Thyroid gland (tissue), 4 donors: ENCODE measurements at regions not wholly inside any gene's neighbourhood (a gene's known extent, or its start where the extent isn't known, plus 50 kb on each side); places are given as distances from the start of the nearest gene placed in this dataset.

Source experiments
- DNase-seq, 2 donors: peaks; one replicate each; pipeline ENCODE4 v3.0.0-alpha.2; 2019
- H3K27ac ChIP-seq, 3 donors: fragments of 200-600 bp; sonication (generic); 1 replicate in 2 of 3; 2 replicates in 1 of 3; pipeline ENCODE4 v1.5.1; 2016 to 2019; ENCODE audit warnings: mild to moderate bottlenecking in 1 of 3, moderate library complexity in 1 of 3
- H3K27me3 ChIP-seq: fragments of 200-600 bp; sonication (generic); one replicate; pipeline ENCODE4 v1.5.1; 2019
- H3K36me3 ChIP-seq, 2 donors: fragments of 200-600 bp; sonication (generic); one replicate each; pipeline ENCODE4 v1.5.1; 2016 to 2019
- H3K4me1 ChIP-seq, 2 donors: fragments of 200-600 bp; sonication (generic); one replicate each; pipeline ENCODE4 v1.5.1; 2017 to 2019
- H3K4me3 ChIP-seq, 3 donors: fragments of 200-600 bp; sonication (generic); replicated peaks in 1 of 3; 1 replicate in 2 of 3; 2 replicates in 1 of 3; pipeline ENCODE4 v1.5.1; 2016; ENCODE audit warnings: mild to moderate bottlenecking in 1 of 3
- H3K9me3 ChIP-seq: fragments of 200-600 bp; sonication (generic); one replicate; pipeline ENCODE4 v1.5.1; 2017
- CTCF ChIP-seq, 6 experiments: fragments of 200-600 bp in 3 of 6; fragments of 450-650 bp in 3 of 6; sonication (generic) in 3 of 6; IDR thresholded peaks; one replicate each; pipeline ENCODE4 v1.5.1; 2016 to 2019; ENCODE audit warnings: antibody characterized with exemption in 6 of 6, mild to moderate bottlenecking in 2 of 6, inconsistent platforms in 1 of 6, moderate library complexity in 1 of 6
- POLR2A ChIP-seq, 2 donors: fragments of 450-650 bp; IDR thresholded peaks; one replicate each; pipeline ENCODE4 v1.6.1; 2017; ENCODE audit warnings: antibody characterized with exemption in 2 of 2, mild to moderate bottlenecking in 2 of 2, moderate library complexity in 1 of 2
- WGBS, 2 donors: methylation state at CpG; one replicate each; pipeline ENCODE4 v1.1.5; 2017; 5-methylcytosine and 5-hydroxymethylcytosine counted together
- intact Hi-C: fragments of 100-400 bp; cut with DNase I; formaldehyde crosslinking; loops from one replicate; pipeline ENCODE4 v1.15.1; 2023

- intact Hi-C loops: no loop called here
- H3K36me3 ChIP-seq: no peaks in the 10 kb centered on the region
- no peak overlapping the region for H3K4me3 ChIP-seq
- DNase-seq: no peak
- H3K27ac ChIP-seq: no peak overlapping the region
- H3K9me3 ChIP-seq: no peaks in the 10 kb centered on the region
- H3K4me1 ChIP-seq: no peaks in the 10 kb centered on the region
- H3K27me3 ChIP-seq: no peaks in the 10 kb centered on the region
- 37 to 44% methylated on average over 1 of the region's 1 CpG for WGBS, 2 donors
- no peak for TF ChIP-seq POLR2A (IDR thresholded peaks at IDR 0.05)
- no peak for TF ChIP-seq CTCF (IDR thresholded peaks at IDR 0.05)
These were observed 2298.5 kb downstream of the MRPL39 start for GRCh38 chr21:23308741-23309140.

GRCh38 chr21:23307065-23307464, 2300.2 kb downstream of the MRPL39 start:
- no peaks in the 10 kb centered on the region for H3K36me3 ChIP-seq
- H3K4me1 ChIP-seq: no peaks in the 10 kb centered on the region
- H3K4me3 ChIP-seq: no peak overlapping the region
- 0 to 53% methylated on average over 1 of the region's 1 CpG for WGBS, 2 donors
- no peak for TF ChIP-seq POLR2A (IDR thresholded peaks at IDR 0.05)
- TF ChIP-seq CTCF (IDR thresholded peaks at IDR 0.05): no peak
- no peaks in the 10 kb centered on the region for H3K9me3 ChIP-seq
- intact Hi-C loops: no loop called here
- no peaks in the 10 kb centered on the region for H3K27me3 ChIP-seq
- H3K27ac ChIP-seq: no peak overlapping the region
- DNase-seq: no peak

- no peaks in the 10 kb centered on the region for H3K27me3 ChIP-seq
- intact Hi-C loops: no loop called here
- WGBS, 2 donors: 85 to 87% methylated on average over 3 of the region's 3 CpGs
- no peak overlapping the region for H3K4me3 ChIP-seq
- no peaks in the 10 kb centered on the region for H3K36me3 ChIP-seq
- no peak overlapping the region for H3K27ac ChIP-seq
- no peaks in the 10 kb centered on the region for H3K9me3 ChIP-seq
- DNase-seq: no peak
- TF ChIP-seq CTCF (IDR thresholded peaks at IDR 0.05): no peak
- TF ChIP-seq POLR2A (IDR thresholded peaks at IDR 0.05): no peak
- H3K4me1 ChIP-seq: no peaks in the 10 kb centered on the region
These were observed 2294.1 kb downstream of the NCAM2 start for GRCh38 chr21:23292292-23292691.

DNA sequence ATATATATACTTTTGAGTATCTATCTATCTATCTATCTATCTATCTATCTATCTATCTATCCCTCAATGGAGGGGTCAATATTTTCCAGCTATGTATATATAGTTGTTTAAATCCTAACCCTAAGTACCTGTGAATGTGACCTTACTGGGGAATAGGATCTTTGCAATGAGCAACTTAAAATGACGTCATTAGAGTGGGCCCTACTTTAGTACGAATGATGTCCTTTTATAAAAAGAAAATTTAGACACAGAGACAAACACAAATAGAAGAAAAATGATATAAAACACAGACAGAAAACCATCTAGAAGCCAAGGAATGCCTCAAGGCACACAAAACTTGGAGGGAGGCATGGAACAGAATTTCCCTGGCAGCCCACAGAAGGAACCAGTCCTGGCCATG, 2283.7 kb downstream of the NCAM2 start:
- TF ChIP-seq CTCF (IDR thresholded peaks at IDR 0.05) (no peak), POLR2A (IDR thresholded peaks at IDR 0.05) (no peak)
- intact Hi-C loops: no loop called here

DNA sequence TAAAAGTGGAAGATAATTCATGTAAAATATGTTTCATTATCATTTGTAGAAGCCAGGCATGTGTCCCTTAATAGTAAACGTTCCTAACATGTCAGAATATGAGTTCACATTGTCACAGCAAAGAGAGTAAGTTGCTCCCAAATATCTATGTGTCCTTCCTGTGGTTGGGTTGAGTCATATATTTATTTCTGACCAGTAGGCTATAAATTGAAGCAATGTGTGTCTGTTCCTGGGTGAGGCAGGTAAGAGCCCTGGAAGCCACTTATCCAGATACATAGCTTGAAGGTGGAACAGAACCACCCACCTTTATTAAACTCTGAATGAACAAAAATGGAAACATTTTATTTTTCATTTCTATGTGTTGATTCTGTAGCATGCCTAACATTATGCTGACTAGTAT, 2251.6 kb downstream of the NCAM2 start:
- DNase-seq: no peak
- intact Hi-C loops: no loop called here
- Histone ChIP-seq H3K9me3 (no peaks in the 10 kb centered on the region), H3K36me3 (no peaks in the 10 kb centered on the region), H3K27me3 (no peaks in the 10 kb centered on the region), H3K27ac (no peak overlapping the region), H3K4me3 (no peak overlapping the region), H3K4me1 (no peaks in the 10 kb centered on the region)
- TF ChIP-seq CTCF (IDR thresholded peaks at IDR 0.05) (no peak), POLR2A (IDR thresholded peaks at IDR 0.05) (no peak)
- WGBS, 2 donors: 43 to 58% methylated on average over 1 of the region's 1 CpG

More for the DNA sequence above, 2283.7 kb downstream of the NCAM2 start:
- DNase-seq: no peak
- 95 to 99% methylated on average over 2 of the region's 2 CpGs for WGBS, 2 donors
- Histone ChIP-seq H3K4me1 (no peaks in the 10 kb centered on the region), H3K9me3 (no peaks in the 10 kb centered on the region), H3K27me3 (no peaks in the 10 kb centered on the region), H3K27ac (no peak overlapping the region), H3K36me3 (no peaks in the 10 kb centered on the region), H3K4me3 (no peak overlapping the region)
